PC-9 (cell line): ENCODE measurements at regions not wholly inside any gene's neighbourhood (a gene's known extent, or its start where the extent isn't known, plus 50 kb on each side); places are given as distances from the start of the nearest gene placed in this dataset.
"Not testable (repeated sequence)": the region's sequence is repeated elsewhere in the genome, so short reads cannot be mapped to it uniquely, and the experiment has no call there.

Experiments
- EZH2 ChIP-seq: fragments of 200-600 bp; sonication (generic); IDR thresholded peaks from 2 replicates; pipeline ENCODE4 v1.8.0; 2017; ENCODE audit warnings: antibody characterized with exemption, low read depth
- TF ChIP-seq, protein P1 (sequence below): fragments of 200-600 bp; sonication (generic); conservative IDR thresholded peaks from 2 replicates; pipeline ENCODE4 v1.6.1; 2017; ENCODE audit warnings: mixed run types, antibody characterized with exemption, mild to moderate bottlenecking, moderate library complexity

DNA sequence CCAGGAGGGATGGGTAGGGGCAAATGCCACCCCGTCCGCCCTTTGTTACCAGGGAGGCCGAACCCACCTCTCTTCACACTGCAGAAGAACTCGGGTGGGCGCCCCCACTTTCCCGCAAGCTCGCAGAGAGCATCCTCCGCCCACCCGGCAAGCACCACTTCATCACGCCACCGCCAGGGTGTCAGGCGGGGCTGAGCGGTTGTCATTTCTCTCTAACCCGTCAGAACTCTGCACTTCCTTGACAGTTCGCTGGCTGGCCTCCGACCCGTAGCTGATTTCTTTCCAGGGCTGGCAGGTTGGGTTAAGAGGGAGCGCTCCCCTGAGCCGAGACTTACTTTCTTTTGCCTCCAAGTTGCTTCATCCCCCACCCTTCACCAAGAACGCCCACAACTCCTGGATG, 130.7 kb downstream of the CRLF3 start:
- TF ChIP-seq, protein P1, sequence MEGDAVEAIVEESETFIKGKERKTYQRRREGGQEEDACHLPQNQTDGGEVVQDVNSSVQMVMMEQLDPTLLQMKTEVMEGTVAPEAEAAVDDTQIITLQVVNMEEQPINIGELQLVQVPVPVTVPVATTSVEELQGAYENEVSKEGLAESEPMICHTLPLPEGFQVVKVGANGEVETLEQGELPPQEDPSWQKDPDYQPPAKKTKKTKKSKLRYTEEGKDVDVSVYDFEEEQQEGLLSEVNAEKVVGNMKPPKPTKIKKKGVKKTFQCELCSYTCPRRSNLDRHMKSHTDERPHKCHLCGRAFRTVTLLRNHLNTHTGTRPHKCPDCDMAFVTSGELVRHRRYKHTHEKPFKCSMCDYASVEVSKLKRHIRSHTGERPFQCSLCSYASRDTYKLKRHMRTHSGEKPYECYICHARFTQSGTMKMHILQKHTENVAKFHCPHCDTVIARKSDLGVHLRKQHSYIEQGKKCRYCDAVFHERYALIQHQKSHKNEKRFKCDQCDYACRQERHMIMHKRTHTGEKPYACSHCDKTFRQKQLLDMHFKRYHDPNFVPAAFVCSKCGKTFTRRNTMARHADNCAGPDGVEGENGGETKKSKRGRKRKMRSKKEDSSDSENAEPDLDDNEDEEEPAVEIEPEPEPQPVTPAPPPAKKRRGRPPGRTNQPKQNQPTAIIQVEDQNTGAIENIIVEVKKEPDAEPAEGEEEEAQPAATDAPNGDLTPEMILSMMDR, result not testable (repeated sequence)
- TF ChIP-seq EZH2, result not testable (repeated sequence)
